ENCODE measurements at regions not wholly inside any gene's neighbourhood (a gene's known extent, or its start where the extent isn't known, plus 50 kb on each side); places are given as distances from the start of the nearest gene placed in this dataset.

GRCh38 chr14:97866195-97866594, 1069.0 kb downstream of the VRK1 start:
- intact Hi-C loops (cut with DNase I): no loop called here
- H3K36me3 ChIP-seq (ENCODE audit: insufficient read depth in 1 of 2, low read depth in 1 of 2): no peaks in the 10 kb centered on the region
- 54 to 64% (median 56%) methylated on average over 2 of the region's 2 CpGs for WGBS, 3 donors

GRCh38 chr14:97866664-97867063, 1069.5 kb downstream of the VRK1 start:
- Histone ChIP-seq H3K4me1 (no peaks in the 10 kb centered on the region), H3K36me3 (ENCODE audit: insufficient read depth in 1 of 2, low read depth in 1 of 2) (no peaks in the 10 kb centered on the region), H3K27me3 (ENCODE audit: insufficient read depth in 3 of 3, low read length in 2 of 3) (no peaks in the 10 kb centered on the region), H3K9me3 (no peaks in the 10 kb centered on the region), H3K27ac (no peak overlapping the region), H3K4me3 (no peak overlapping the region)
- ATAC-seq: no peak
- WGBS, 3 donors: 64 to 67% (median 67%) methylated on average over 5 of the region's 5 CpGs
- no peak for TF ChIP-seq CTCF (IDR thresholded peaks at IDR 0.05)
- no peak for DNase-seq
- intact Hi-C loops (cut with DNase I): no loop called here

More at GRCh38 chr14:97866195-97866594, 1069.0 kb downstream of the VRK1 start:
- no peak for ATAC-seq
- DNase-seq: no peak
- no peaks in the 10 kb centered on the region for H3K27me3 ChIP-seq (ENCODE audit: insufficient read depth in 3 of 3, low read length in 2 of 3)
- H3K4me1 ChIP-seq: no peaks in the 10 kb centered on the region
- no peaks in the 10 kb centered on the region for H3K9me3 ChIP-seq
- TF ChIP-seq CTCF (IDR thresholded peaks at IDR 0.05): no peak
- no peak overlapping the region for H3K27ac ChIP-seq
- H3K4me3 ChIP-seq: no peak overlapping the region

GRCh38 chr14:97873291-97873690, 1076.1 kb downstream of the VRK1 start:
- H3K36me3 ChIP-seq (ENCODE audit: insufficient read depth in 1 of 2, low read depth in 1 of 2): no peaks in the 10 kb centered on the region
- no peak overlapping the region for H3K4me3 ChIP-seq
- no peaks in the 10 kb centered on the region for H3K27me3 ChIP-seq (ENCODE audit: insufficient read depth in 3 of 3, low read length in 2 of 3)
- DNase-seq: no peak
- no peak for TF ChIP-seq CTCF (IDR thresholded peaks at IDR 0.05)
- no peak for ATAC-seq
- intact Hi-C loops (cut with DNase I): no loop called here
- no peaks in the 10 kb centered on the region for H3K9me3 ChIP-seq
- no peak overlapping the region for H3K27ac ChIP-seq
- no peaks in the 10 kb centered on the region for H3K4me1 ChIP-seq

- Histone ChIP-seq H3K27ac (no peak overlapping the region), H3K4me3 (no peak overlapping the region), H3K4me1 (no peaks in the 10 kb centered on the region), H3K9me3 (no peaks in the 10 kb centered on the region), H3K27me3 (ENCODE audit: insufficient read depth in 3 of 3, low read length in 2 of 3) (no peaks in the 10 kb centered on the region), H3K36me3 (ENCODE audit: insufficient read depth in 1 of 2, low read depth in 1 of 2) (no peaks in the 10 kb centered on the region)
- WGBS, 3 donors: 90 to 92% (median 90%) methylated on average over 9 of the region's 9 CpGs
- DNase-seq: no peak
- intact Hi-C loops (cut with DNase I): no loop called here
- TF ChIP-seq CTCF (IDR thresholded peaks at IDR 0.05): no peak
- ATAC-seq: no peak
These were observed 1077.2 kb downstream of the VRK1 start for GRCh38 chr14:97874394-97874793.

GRCh38 chr14:97878206-97878605, 1081.0 kb downstream of the VRK1 start:
- intact Hi-C loops (cut with DNase I): no loop called here
- 68 to 97% (median 81%) methylated on average over 1 of the region's 1 CpG for WGBS, 3 donors
- H3K9me3 ChIP-seq: no peaks in the 10 kb centered on the region
- no peak overlapping the region for H3K27ac ChIP-seq
- H3K4me3 ChIP-seq: no peak overlapping the region
- DNase-seq: no peak
- no peaks in the 10 kb centered on the region for H3K27me3 ChIP-seq (ENCODE audit: insufficient read depth in 3 of 3, low read length in 2 of 3)
- no peaks in the 10 kb centered on the region for H3K36me3 ChIP-seq (ENCODE audit: insufficient read depth in 1 of 2, low read depth in 1 of 2)
- no peak for TF ChIP-seq CTCF (IDR thresholded peaks at IDR 0.05)
- no peak for ATAC-seq
- no peaks in the 10 kb centered on the region for H3K4me1 ChIP-seq

All from psoas muscle (tissue), 7 donors.